ENCODE measurements at regions not wholly inside any gene's neighbourhood (a gene's known extent, or its start where the extent isn't known, plus 50 kb on each side); places are given as distances from the start of the nearest gene placed in this dataset.

GRCh38 chr7:84847790-84848189, 339.1 kb downstream of the SEMA3D start:
- Histone ChIP-seq H3K27me3 (no peaks in the 10 kb centered on the region), H3K4me1 (ENCODE audit: insufficient read depth) (no peaks in the 10 kb centered on the region), H3K9me2 (replicated peaks; ENCODE audit: insufficient read depth) (no peaks in the 10 kb centered on the region), H3K36me3 (replicated peaks; ENCODE audit: insufficient read depth, low read depth) (no peaks in the 10 kb centered on the region), H3K27ac (no peak overlapping the region), H3K4me2 (no peak overlapping the region), H3K79me2 (no peaks in the 10 kb centered on the region), H2AFZ (no peak overlapping the region), H3K4me3 (no peak overlapping the region), H3K9me3 (ENCODE audit: low read depth) (no peaks in the 10 kb centered on the region), H4K20me1 (ENCODE audit: insufficient read depth, poor library complexity, severe bottlenecking) (no peaks in the 10 kb centered on the region)
- no peak for DNase-seq (ENCODE audit: low spot score)
- TF ChIP-seq EZH2 (IDR thresholded peaks at IDR 0.05; ENCODE audit: borderline replicate concordance) (no peak), CTCF (IDR thresholded peaks at IDR 0.05; ENCODE audit: poor library complexity) (no peak), EZH2phosphoT487 (IDR thresholded peaks at IDR 0.05; ENCODE audit: low read depth, severe bottlenecking, unreplicated experiment) (no peak)
- WGBS (ENCODE audit: low lambda C conversion rate, missing lambda C conversion rate), result 77% methylated on average over 3 of the region's 3 CpGs

- no peaks in the 10 kb centered on the region for H3K36me3 ChIP-seq (replicated peaks; ENCODE audit: insufficient read depth, low read depth)
- H3K4me2 ChIP-seq, result no peak overlapping the region
- no peak overlapping the region for H3K27ac ChIP-seq
- 97% methylated on average over 1 of the region's 1 CpG for WGBS (ENCODE audit: low lambda C conversion rate, missing lambda C conversion rate)
- no peaks in the 10 kb centered on the region for H3K79me2 ChIP-seq
- no peaks in the 10 kb centered on the region for H3K4me1 ChIP-seq (ENCODE audit: insufficient read depth)
- H3K27me3 ChIP-seq, result no peaks in the 10 kb centered on the region
- H2AFZ ChIP-seq, result no peak overlapping the region
- H3K9me2 ChIP-seq (replicated peaks; ENCODE audit: insufficient read depth), result no peaks in the 10 kb centered on the region
- H4K20me1 ChIP-seq (ENCODE audit: insufficient read depth, poor library complexity, severe bottlenecking), result no peaks in the 10 kb centered on the region
- TF ChIP-seq CTCF (IDR thresholded peaks at IDR 0.05; ENCODE audit: poor library complexity), result no peak
- no peak for TF ChIP-seq EZH2phosphoT487 (IDR thresholded peaks at IDR 0.05; ENCODE audit: low read depth, severe bottlenecking, unreplicated experiment)
- TF ChIP-seq EZH2 (IDR thresholded peaks at IDR 0.05; ENCODE audit: borderline replicate concordance), result no peak
- H3K9me3 ChIP-seq (ENCODE audit: low read depth), result no peaks in the 10 kb centered on the region
- no peak for DNase-seq (ENCODE audit: low spot score)
- H3K4me3 ChIP-seq, result no peak overlapping the region
These were observed 339.8 kb downstream of the SEMA3D start for GRCh38 chr7:84847038-84847437.

GRCh38 chr7:84845971-84846370, 340.9 kb downstream of the SEMA3D start:
- WGBS (ENCODE audit: low lambda C conversion rate, missing lambda C conversion rate), result 88% methylated on average over 3 of the region's 3 CpGs
- TF ChIP-seq CTCF (IDR thresholded peaks at IDR 0.05; ENCODE audit: poor library complexity) (no peak), EZH2phosphoT487 (IDR thresholded peaks at IDR 0.05; ENCODE audit: low read depth, severe bottlenecking, unreplicated experiment) (no peak), EZH2 (IDR thresholded peaks at IDR 0.05; ENCODE audit: borderline replicate concordance) (no peak)
- H3K4me1 ChIP-seq (ENCODE audit: insufficient read depth), result no peaks in the 10 kb centered on the region
- no peaks in the 10 kb centered on the region for H3K36me3 ChIP-seq (replicated peaks; ENCODE audit: insufficient read depth, low read depth)
- H2AFZ ChIP-seq, result no peak overlapping the region
- H3K4me2 ChIP-seq, result no peak overlapping the region
- H3K9me2 ChIP-seq (replicated peaks; ENCODE audit: insufficient read depth), result no peaks in the 10 kb centered on the region
- H4K20me1 ChIP-seq (ENCODE audit: insufficient read depth, poor library complexity, severe bottlenecking), result no peaks in the 10 kb centered on the region
- H3K79me2 ChIP-seq, result no peaks in the 10 kb centered on the region
- H3K27me3 ChIP-seq, result no peaks in the 10 kb centered on the region
- H3K27ac ChIP-seq, result no peak overlapping the region
- no peak overlapping the region for H3K4me3 ChIP-seq
- H3K9me3 ChIP-seq (ENCODE audit: low read depth), result no peaks in the 10 kb centered on the region
- no peak for DNase-seq (ENCODE audit: low spot score)

GRCh38 chr7:84844771-84845170, 342.1 kb downstream of the SEMA3D start:
- Histone ChIP-seq H3K4me1 (ENCODE audit: insufficient read depth) (no peaks in the 10 kb centered on the region), H4K20me1 (ENCODE audit: insufficient read depth, poor library complexity, severe bottlenecking) (no peaks in the 10 kb centered on the region), H3K79me2 (no peaks in the 10 kb centered on the region), H3K36me3 (replicated peaks; ENCODE audit: insufficient read depth, low read depth) (no peaks in the 10 kb centered on the region), H3K9me3 (ENCODE audit: low read depth) (no peaks in the 10 kb centered on the region), H3K4me3 (no peak overlapping the region), H3K27me3 (no peaks in the 10 kb centered on the region), H2AFZ (no peak overlapping the region), H3K27ac (no peak overlapping the region), H3K9me2 (replicated peaks; ENCODE audit: insufficient read depth) (no peaks in the 10 kb centered on the region), H3K4me2 (no peak overlapping the region)
- 91% methylated on average over 1 of the region's 1 CpG for WGBS (ENCODE audit: low lambda C conversion rate, missing lambda C conversion rate)
- no peak for TF ChIP-seq CTCF (IDR thresholded peaks at IDR 0.05; ENCODE audit: poor library complexity)
- no peak for TF ChIP-seq EZH2phosphoT487 (IDR thresholded peaks at IDR 0.05; ENCODE audit: low read depth, severe bottlenecking, unreplicated experiment)
- TF ChIP-seq EZH2 (IDR thresholded peaks at IDR 0.05; ENCODE audit: borderline replicate concordance), result no peak
- DNase-seq (ENCODE audit: low spot score), result no peak
